ENCODE measurements at regions not wholly inside any gene's neighbourhood (a gene's known extent, or its start where the extent isn't known, plus 50 kb on each side); places are given as distances from the start of the nearest gene placed in this dataset.

DNA sequence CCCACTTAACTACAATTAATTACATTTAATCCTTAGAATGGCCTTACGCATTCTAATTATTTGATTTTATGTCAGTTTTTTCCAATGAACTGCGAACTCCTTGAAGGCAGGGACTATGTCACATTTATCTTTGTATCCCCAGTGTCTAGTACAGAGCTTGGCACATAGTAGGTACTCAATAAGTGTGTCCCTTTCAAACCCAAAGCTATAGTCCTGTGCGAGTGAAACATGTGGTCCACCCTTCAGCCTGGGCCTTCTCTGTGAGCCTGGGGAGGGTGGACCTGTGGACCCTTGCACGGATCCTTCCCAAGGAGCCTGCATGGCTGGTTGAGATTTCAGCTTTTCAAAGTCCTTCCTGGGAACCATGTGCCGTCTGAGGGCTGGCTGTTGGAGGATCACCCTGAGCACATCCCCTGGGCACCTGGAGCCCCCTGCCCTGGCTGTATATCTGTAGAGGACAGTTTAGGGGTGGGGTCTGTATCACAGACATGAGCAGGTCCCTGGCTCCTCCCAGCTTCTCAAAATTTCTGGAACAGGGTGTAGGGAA, 103.1 kb downstream of the IER5 start:
- intact Hi-C loops (cut with micrococcal nuclease) = loop anchor here (10.0 kb wide), 2 partner anchors 313 to 483 kb away; no protein-coding TSS in a partner anchor
- no peak for ATAC-seq
- POLR2A ChIA-PET = no interaction called here
- Histone ChIP-seq H3K27me3 (ENCODE audit: insufficient read depth, low read length) (0 out of 2 replicates have a peak, but pooled peaks cover 9% of the 10 kb centered on the region), H3K27ac (ENCODE audit: low read depth, low read length) (no peak overlapping the region), H3K9ac (ENCODE audit: low read length) (no peak overlapping the region), H3K4me2 (ENCODE audit: low read length) (no peak overlapping the region), H3K4me1 (ENCODE audit: control insufficient read depth in 1 of 2, insufficient read depth in 2 of 2, low read length in 2 of 2) (peaks cover 0 to 5% of the 10 kb centered on the region in 2 experiments; a peak in 1 of 4 replicates), H3K9me2 (ENCODE audit: insufficient read depth) (no peaks in the 10 kb centered on the region), H2AFZ (ENCODE audit: low read depth, low read length, poor library complexity, severe bottlenecking) (no peak overlapping the region), H3K79me2 (ENCODE audit: insufficient read depth, low read length) (no peaks in the 10 kb centered on the region), H3K4me3 (replicated peaks in 1 of 2; ENCODE audit: low read depth in 1 of 2, low read length in 2 of 2) (no peak overlapping the region), H3K9me3 (ENCODE audit: control insufficient read depth in 1 of 2, insufficient read depth in 1 of 2, low read depth in 1 of 2, low read length in 2 of 2) (no peaks in the 10 kb centered on the region), H3K36me3 (ENCODE audit: control insufficient read depth in 1 of 2, insufficient read depth in 2 of 2, low read length in 2 of 2) (no peaks in the 10 kb centered on the region), H4K20me1 (ENCODE audit: insufficient read depth) (no peaks in the 10 kb centered on the region)
- DNase-seq (ENCODE audit: low read depth, low spot score) = no peak
- CTCF ChIA-PET = interaction anchor here (2.2 to 3.3 kb wide), 2 partner anchors 231 to 233 kb away, joined by 30 to 46 read pairs; no protein-coding TSS in a partner anchor
- no TSS peak for BruUV-seq (replicated peaks)
- RAD21 ChIA-PET (ENCODE audit: low non-redundant PET in 1 of 2, low total read pairs in 2 of 2, uncharacterized antibody in 2 of 2, unreplicated experiment in 2 of 2) = interaction anchor here in 1 of 2 experiments (1.2 kb wide), 1 partner anchor 234 kb away, joined by 3 read pairs; no protein-coding TSS in a partner anchor
- TF ChIP-seq, protein P1, sequence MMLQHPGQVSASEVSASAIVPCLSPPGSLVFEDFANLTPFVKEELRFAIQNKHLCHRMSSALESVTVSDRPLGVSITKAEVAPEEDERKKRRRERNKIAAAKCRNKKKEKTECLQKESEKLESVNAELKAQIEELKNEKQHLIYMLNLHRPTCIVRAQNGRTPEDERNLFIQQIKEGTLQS (IDR thresholded peaks at IDR 0.05) = no peak
- TF ChIP-seq, protein P2, sequence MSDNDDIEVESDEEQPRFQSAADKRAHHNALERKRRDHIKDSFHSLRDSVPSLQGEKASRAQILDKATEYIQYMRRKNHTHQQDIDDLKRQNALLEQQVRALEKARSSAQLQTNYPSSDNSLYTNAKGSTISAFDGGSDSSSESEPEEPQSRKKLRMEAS (IDR thresholded peaks at IDR 0.05) = no peak
- TF ChIP-seq POLR2AphosphoS5 (IDR thresholded peaks at IDR 0.05; ENCODE audit: low read depth, low read length) = no peak
- TF ChIP-seq TCF7L2 (IDR thresholded peaks at IDR 0.05; ENCODE audit: borderline replicate concordance, extremely low read depth, insufficient read depth, insufficient read length) = no peak
- TF ChIP-seq, protein P3, sequence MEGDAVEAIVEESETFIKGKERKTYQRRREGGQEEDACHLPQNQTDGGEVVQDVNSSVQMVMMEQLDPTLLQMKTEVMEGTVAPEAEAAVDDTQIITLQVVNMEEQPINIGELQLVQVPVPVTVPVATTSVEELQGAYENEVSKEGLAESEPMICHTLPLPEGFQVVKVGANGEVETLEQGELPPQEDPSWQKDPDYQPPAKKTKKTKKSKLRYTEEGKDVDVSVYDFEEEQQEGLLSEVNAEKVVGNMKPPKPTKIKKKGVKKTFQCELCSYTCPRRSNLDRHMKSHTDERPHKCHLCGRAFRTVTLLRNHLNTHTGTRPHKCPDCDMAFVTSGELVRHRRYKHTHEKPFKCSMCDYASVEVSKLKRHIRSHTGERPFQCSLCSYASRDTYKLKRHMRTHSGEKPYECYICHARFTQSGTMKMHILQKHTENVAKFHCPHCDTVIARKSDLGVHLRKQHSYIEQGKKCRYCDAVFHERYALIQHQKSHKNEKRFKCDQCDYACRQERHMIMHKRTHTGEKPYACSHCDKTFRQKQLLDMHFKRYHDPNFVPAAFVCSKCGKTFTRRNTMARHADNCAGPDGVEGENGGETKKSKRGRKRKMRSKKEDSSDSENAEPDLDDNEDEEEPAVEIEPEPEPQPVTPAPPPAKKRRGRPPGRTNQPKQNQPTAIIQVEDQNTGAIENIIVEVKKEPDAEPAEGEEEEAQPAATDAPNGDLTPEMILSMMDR (IDR thresholded peaks at IDR 0.05 in 2 of 3, conservative IDR thresholded peaks at IDR 0.05 in 1 of 3; ENCODE audit: borderline replicate concordance in 1 of 3, insufficient read depth in 1 of 3, low read depth in 2 of 3, low read length in 2 of 3) = no peak
- TF ChIP-seq EZH2phosphoT487 (IDR thresholded peaks at IDR 0.05; ENCODE audit: borderline replicate concordance) = no peak
- TF ChIP-seq EGR1 (IDR thresholded peaks at IDR 0.05; ENCODE audit: low read depth) = no peak
- TF ChIP-seq ZNF274 (IDR thresholded peaks at IDR 0.05; ENCODE audit: low read depth, low read length) = no peak
- no peak for TF ChIP-seq SRF (IDR thresholded peaks at IDR 0.05; ENCODE audit: low read depth)
- no peak for TF ChIP-seq RAD21 (IDR thresholded peaks at IDR 0.05; ENCODE audit: low read depth)
- TF ChIP-seq ELF1 (IDR thresholded peaks at IDR 0.05; ENCODE audit: borderline replicate concordance, low read depth) = no peak
- TF ChIP-seq JUND (IDR thresholded peaks at IDR 0.05) = no peak
- no peak for TF ChIP-seq SIN3A (IDR thresholded peaks at IDR 0.05; ENCODE audit: low read depth)
- no peak for TF ChIP-seq CEBPB (IDR thresholded peaks at IDR 0.05; ENCODE audit: low read depth)
- TF ChIP-seq POLR2A (IDR thresholded peaks at IDR 0.05; ENCODE audit: borderline replicate concordance, extremely low read depth, insufficient read depth, insufficient read length) = no peak
- TF ChIP-seq YY1 (IDR thresholded peaks at IDR 0.05; ENCODE audit: extremely low read depth, insufficient replicate concordance, low read depth, low read length) = no peak
